BE2C (cell line): ENCODE measurements at regions not wholly inside any gene's neighbourhood (a gene's known extent, or its start where the extent isn't known, plus 50 kb on each side); places are given as distances from the start of the nearest gene placed in this dataset.
A peak's percentile ranks its signal among the peaks of the same experiment; 100 is the strongest.

Experiments
- DNase-seq: peaks from one replicate; pipeline ENCODE4 v3.0.0-alpha.2; 2020
- H3K27me3 ChIP-seq: fragments of 250-450 bp; sonication (Bioruptor Pico); 2 replicates; pipeline ENCODE4 v1.5.1; 2020; ENCODE audit warnings: mild to moderate bottlenecking
- H3K36me3 ChIP-seq: fragments of 250-450 bp; sonication (Bioruptor Pico); 2 replicates; pipeline ENCODE4 v1.5.1; 2020; ENCODE audit warnings: mild to moderate bottlenecking
- H3K4me1 ChIP-seq: fragments of 250-450 bp; sonication (Bioruptor Pico); 2 replicates; pipeline ENCODE4 v1.5.1; 2020
- H3K4me3 ChIP-seq: 2 replicates; pipeline ENCODE4 v1.5.1; 2011; ENCODE audit warnings: low read depth, low read length
- H3K9me3 ChIP-seq: fragments of 250-450 bp; sonication (Bioruptor Pico); 2 replicates; pipeline ENCODE4 v1.5.1; 2020
- CTCF ChIP-seq: IDR thresholded peaks from 2 replicates; pipeline ENCODE4 v1.5.1; 2012; ENCODE audit warnings: mild to moderate bottlenecking, low read depth, low read length

DNA sequence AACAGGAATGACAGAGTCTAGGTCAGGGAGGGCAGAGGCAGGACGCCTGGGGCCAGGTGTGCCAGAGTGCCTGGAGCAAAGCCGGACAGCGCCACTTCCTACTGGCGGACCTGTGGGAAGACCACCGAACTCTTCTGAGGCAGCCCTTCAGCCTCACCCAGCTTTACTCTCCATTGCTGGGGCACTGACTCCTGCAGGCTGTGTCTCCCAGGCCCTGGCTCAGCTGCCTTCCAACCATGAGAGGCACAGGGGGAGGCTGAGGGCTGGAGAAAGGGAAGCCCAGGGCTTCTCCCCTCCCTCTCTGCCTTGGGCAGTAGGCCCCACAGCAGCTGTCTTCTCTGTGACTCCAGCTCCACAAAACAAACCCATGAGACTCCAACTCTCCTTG lies 139.6 kb upstream of the UNC5B start:
- no peaks in the 10 kb centered on the region; the same call in 1 of the 2 replicates for H3K9me3 ChIP-seq
- H3K4me3 ChIP-seq = no peak overlapping the region
- H3K27me3 ChIP-seq = no peaks in the 10 kb centered on the region
- H3K4me1 ChIP-seq = peaks cover 48% of the 10 kb centered on the region
- H3K36me3 ChIP-seq = no peaks in the 10 kb centered on the region
- TF ChIP-seq CTCF = no peak
- DNase-seq = no peak

GRCh38 chr10:71073451-71074175 lies 138.8 kb upstream of the UNC5B start:
- TF ChIP-seq CTCF = no peak
- Histone ChIP-seq H3K4me3 (no peak overlapping the region), H3K36me3 (no peaks in the 10 kb centered on the region), H3K27me3 (no peaks in the 10 kb centered on the region), H3K4me1 (peaks cover 48% of the 10 kb centered on the region), H3K9me3 (no peaks in the 10 kb centered on the region; the same call in 1 of the 2 replicates)
- DNase-seq = no peak

DNA sequence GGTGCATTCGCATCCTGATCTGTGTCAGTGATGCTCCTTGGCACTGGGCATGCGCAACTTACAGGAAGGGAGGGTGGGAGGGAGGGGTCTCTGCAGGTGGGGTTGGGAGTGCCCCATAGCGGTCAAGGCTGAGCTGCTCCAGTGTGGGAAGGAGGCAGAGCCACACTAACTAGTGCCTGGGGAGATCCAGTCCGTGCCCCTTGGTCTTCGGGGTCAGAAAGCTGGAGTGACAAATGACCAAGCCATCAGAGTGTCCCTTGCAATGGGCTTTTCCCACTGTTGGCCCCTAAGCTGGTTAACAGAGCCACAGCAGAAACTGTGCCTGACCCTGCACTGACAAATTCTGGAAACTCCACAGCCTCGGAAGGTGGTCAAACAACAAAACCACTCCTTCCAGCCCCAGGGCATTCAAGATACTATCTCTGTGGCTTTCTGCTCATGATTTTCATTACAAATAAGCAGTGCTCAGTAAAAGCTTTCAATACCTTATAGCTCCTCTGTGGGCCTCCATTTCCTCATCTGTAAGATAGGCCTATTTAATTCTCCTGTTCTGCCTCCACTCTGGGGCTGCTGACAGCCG lies 138.1 kb upstream of the UNC5B start:
- H3K4me1 ChIP-seq = peaks cover 42% of the 10 kb centered on the region
- H3K36me3 ChIP-seq = no peaks in the 10 kb centered on the region
- peak; percentile 40 for DNase-seq
- H3K9me3 ChIP-seq = no peaks in the 10 kb centered on the region; the same call in 1 of the 2 replicates
- no peak overlapping the region for H3K4me3 ChIP-seq
- no peaks in the 10 kb centered on the region for H3K27me3 ChIP-seq
- no peak for TF ChIP-seq CTCF

- TF ChIP-seq CTCF = no peak; the same call in 1 of the 2 replicates
- peak; percentile 80 for DNase-seq
- Histone ChIP-seq H3K4me1 (peaks cover 42% of the 10 kb centered on the region), H3K4me3 (no peak overlapping the region), H3K27me3 (no peaks in the 10 kb centered on the region), H3K9me3 (no peaks in the 10 kb centered on the region; the same call in 1 of the 2 replicates), H3K36me3 (no peaks in the 10 kb centered on the region)
Observed at GRCh38 chr10:71075086-71075758, 137.1 kb upstream of the UNC5B start.

- Histone ChIP-seq H3K4me1 (peaks cover 42% of the 10 kb centered on the region), H3K27me3 (no peaks in the 10 kb centered on the region), H3K36me3 (no peaks in the 10 kb centered on the region), H3K4me3 (no peak overlapping the region), H3K9me3 (no peaks in the 10 kb centered on the region; the same call in 1 of the 2 replicates)
- no peak for TF ChIP-seq CTCF
- no peak for DNase-seq
Observed at GRCh38 chr10:71075759-71076472, 136.5 kb upstream of the UNC5B start.
